Osteoblast (primary cell): ENCODE measurements at regions not wholly inside any gene's neighbourhood (a gene's known extent, or its start where the extent isn't known, plus 50 kb on each side); places are given as distances from the start of the nearest gene placed in this dataset.

Experiments
- DNase-seq: peaks from one replicate; pipeline ENCODE4 v3.0.0; 2011; ENCODE audit warnings: low spot score, mixed read lengths; ENCODE audit not compliant: insufficient read length; ENCODE audit errors: missing footprints
- H2AFZ ChIP-seq: 2 replicates; pipeline ENCODE4 v1.6.0; 2011; ENCODE audit warnings: mild to moderate bottlenecking, low read length
- H3K27ac ChIP-seq: 2 replicates; pipeline ENCODE4 v1.5.1; 2011; ENCODE audit warnings: mild to moderate bottlenecking, low read depth, low read length, moderate library complexity
- H3K27me3 ChIP-seq: 2 replicates; pipeline ENCODE4 v1.6.0; 2012; ENCODE audit warnings: mild to moderate bottlenecking, control low read depth, inconsistent platforms, low read length, moderate library complexity; ENCODE audit not compliant: insufficient read depth
- H3K36me3 ChIP-seq: 2 replicates; pipeline ENCODE4 v1.5.1; 2011; ENCODE audit warnings: mild to moderate bottlenecking, low read length, control low read depth, moderate library complexity; ENCODE audit not compliant: insufficient read depth
- H3K4me1 ChIP-seq: 2 replicates; pipeline ENCODE4 v1.5.1; 2011; ENCODE audit warnings: mild to moderate bottlenecking, low read length, control low read depth, moderate library complexity; ENCODE audit not compliant: insufficient read depth
- H3K4me2 ChIP-seq: 2 replicates; pipeline ENCODE4 v1.6.0; 2011; ENCODE audit warnings: mild to moderate bottlenecking, low read length; ENCODE audit not compliant: insufficient read depth
- H3K4me3 ChIP-seq: fragments of 200-600 bp; sonication (generic); 3 replicates; pipeline ENCODE4 v1.5.1; 2012; ENCODE audit warnings: mild to moderate bottlenecking, low read length, inconsistent platforms; ENCODE audit not compliant: insufficient read depth
- H3K79me2 ChIP-seq: 2 replicates; pipeline ENCODE4 v1.6.0; 2012; ENCODE audit warnings: mild to moderate bottlenecking, low read length, control low read depth, inconsistent platforms; ENCODE audit not compliant: insufficient read depth
- H3K9me3 ChIP-seq: 2 replicates; pipeline ENCODE4 v1.5.1; 2011; ENCODE audit warnings: low read depth, low read length, control low read depth
- H4K20me1 ChIP-seq: 2 replicates; pipeline ENCODE4 v1.6.0; 2012; ENCODE audit warnings: mild to moderate bottlenecking, low read length, control low read depth; ENCODE audit not compliant: insufficient read depth
- CTCF ChIP-seq: IDR thresholded peaks from 2 replicates; pipeline ENCODE4 v1.5.1; 2011; ENCODE audit warnings: mild to moderate bottlenecking, low read depth, low read length, moderate library complexity; ENCODE audit errors: extremely low read depth

- Histone ChIP-seq H4K20me1 (no peaks in the 10 kb centered on the region), H3K4me3 (no peak overlapping the region), H2AFZ (peak overlapping the region; percentile 9), H3K27me3 (no peaks in the 10 kb centered on the region), H3K27ac (peak overlapping the region; percentile 72), H3K79me2 (no peaks in the 10 kb centered on the region), H3K4me2 (peak overlapping the region; percentile 76), H3K36me3 (no peaks in the 10 kb centered on the region), H3K9me3 (no peaks in the 10 kb centered on the region), H3K4me1 (peaks cover 69% of the 10 kb centered on the region)
- no peak for TF ChIP-seq CTCF
- no peak for DNase-seq
These were observed 165.1 kb downstream of the SLC38A4 start for GRCh38 chr12:46660719-46661109.

GRCh38 chr12:46660276-46660675, 165.5 kb downstream of the SLC38A4 start:
- Histone ChIP-seq H3K4me1 (peaks cover 65% of the 10 kb centered on the region), H3K4me2 (peak overlapping the region; percentile 76), H4K20me1 (no peaks in the 10 kb centered on the region), H3K27ac (peak overlapping the region; percentile 72), H3K36me3 (no peaks in the 10 kb centered on the region), H3K27me3 (no peaks in the 10 kb centered on the region), H2AFZ (peak overlapping the region; percentile 9), H3K4me3 (peak overlapping the region; percentile 4), H3K79me2 (no peaks in the 10 kb centered on the region), H3K9me3 (no peaks in the 10 kb centered on the region)
- no peak for DNase-seq
- TF ChIP-seq CTCF: no peak

DNA sequence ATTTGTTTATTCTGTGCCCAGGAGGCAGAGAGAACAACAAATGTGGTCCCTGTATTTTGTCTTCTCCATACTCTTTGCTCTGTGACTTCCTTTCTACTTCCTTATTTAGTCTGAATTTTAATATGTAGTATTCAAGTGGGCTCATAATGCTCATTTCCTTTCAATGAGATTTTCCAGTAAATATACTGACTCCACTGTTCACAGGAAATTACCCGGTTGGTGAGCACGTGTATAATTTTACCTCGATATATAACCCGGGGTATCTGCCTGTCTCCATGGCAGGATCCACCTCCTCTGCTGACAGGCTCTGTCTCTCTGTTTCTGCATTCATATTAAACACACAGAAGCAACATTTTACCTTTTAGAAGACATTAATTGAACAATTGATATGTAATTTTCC, 166.0 kb downstream of the SLC38A4 start:
- peak overlapping the region; percentile 72 for H3K27ac ChIP-seq
- no peak for TF ChIP-seq CTCF
- no peak for DNase-seq
- H3K27me3 ChIP-seq: no peaks in the 10 kb centered on the region
- H3K79me2 ChIP-seq: no peaks in the 10 kb centered on the region
- H4K20me1 ChIP-seq: no peaks in the 10 kb centered on the region
- H3K9me3 ChIP-seq: no peaks in the 10 kb centered on the region
- peak overlapping the region; percentile 76 for H3K4me2 ChIP-seq
- no peaks in the 10 kb centered on the region for H3K36me3 ChIP-seq
- no peak overlapping the region for H3K4me3 ChIP-seq
- peaks cover 62% of the 10 kb centered on the region for H3K4me1 ChIP-seq
- H2AFZ ChIP-seq: peak overlapping the region; percentile 9

DNA sequence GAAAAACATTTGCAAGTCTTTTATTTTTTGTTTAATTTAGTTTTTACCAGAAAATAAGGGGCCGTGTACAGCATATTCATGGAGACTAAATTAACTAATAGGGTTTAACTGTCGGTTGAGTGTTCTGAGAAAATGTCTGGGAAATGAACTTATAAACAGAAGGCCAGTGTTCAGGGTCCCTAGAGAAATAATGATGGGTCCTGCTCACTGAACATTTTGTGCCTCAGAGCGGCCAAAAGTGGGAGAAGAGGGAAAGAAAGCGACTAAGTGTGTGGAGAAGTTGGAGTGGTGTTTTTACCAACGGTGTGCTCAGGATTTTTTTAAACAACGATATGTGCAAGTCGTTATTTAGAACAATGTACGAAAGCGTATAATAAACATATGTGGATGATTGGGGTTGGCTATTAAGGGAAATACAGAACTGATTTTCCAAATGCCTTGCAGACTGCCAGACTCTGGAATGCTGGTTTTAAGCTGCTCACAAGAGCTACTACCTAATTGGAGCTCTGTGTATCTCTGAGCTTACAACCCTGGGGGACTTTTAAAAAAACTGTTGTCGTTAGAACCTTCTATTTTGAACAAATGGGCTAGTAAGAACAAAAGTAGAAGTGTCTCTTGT, 166.7 kb downstream of the SLC38A4 start:
- H4K20me1 ChIP-seq: no peaks in the 10 kb centered on the region
- no peaks in the 10 kb centered on the region for H3K79me2 ChIP-seq
- peak overlapping the region; percentile 75 for H2AFZ ChIP-seq
- no peaks in the 10 kb centered on the region for H3K36me3 ChIP-seq
- H3K27me3 ChIP-seq: no peaks in the 10 kb centered on the region
- DNase-seq: no peak
- H3K27ac ChIP-seq: peak overlapping the region; percentile 72
- no peak for TF ChIP-seq CTCF
- H3K4me2 ChIP-seq: peak overlapping the region; percentile 76
- peaks cover 55% of the 10 kb centered on the region for H3K4me1 ChIP-seq
- H3K4me3 ChIP-seq: peak overlapping the region; percentile 30
- H3K9me3 ChIP-seq: no peaks in the 10 kb centered on the region
